Raji (cell line): ENCODE measurements at regions not wholly inside any gene's neighbourhood (a gene's known extent, or its start where the extent isn't known, plus 50 kb on each side); places are given as distances from the start of the nearest gene placed in this dataset.

Experiments used
- POLR2A ChIP-seq: IDR thresholded peaks from 2 replicates; pipeline ENCODE4 v1.6.1; 2011; ENCODE audit warnings: low read depth, low read length, control low read depth; ENCODE audit not compliant: insufficient read depth

GRCh38 chr5:124194282-124194681 lies 552.2 kb downstream of the ZNF608 start:
- TF ChIP-seq POLR2A: no peak

- no peak for TF ChIP-seq POLR2A
These were observed 553.1 kb downstream of the ZNF608 start for GRCh38 chr5:124193371-124193789.

GRCh38 chr5:124192716-124193115 lies 553.7 kb downstream of the ZNF608 start:
- no peak for TF ChIP-seq POLR2A

- TF ChIP-seq POLR2A: no peak
These were observed 560.7 kb downstream of the ZNF608 start for GRCh38 chr5:124185716-124186115.

GRCh38 chr5:124182133-124182532 lies 564.3 kb downstream of the ZNF608 start:
- TF ChIP-seq POLR2A: no peak

DNA sequence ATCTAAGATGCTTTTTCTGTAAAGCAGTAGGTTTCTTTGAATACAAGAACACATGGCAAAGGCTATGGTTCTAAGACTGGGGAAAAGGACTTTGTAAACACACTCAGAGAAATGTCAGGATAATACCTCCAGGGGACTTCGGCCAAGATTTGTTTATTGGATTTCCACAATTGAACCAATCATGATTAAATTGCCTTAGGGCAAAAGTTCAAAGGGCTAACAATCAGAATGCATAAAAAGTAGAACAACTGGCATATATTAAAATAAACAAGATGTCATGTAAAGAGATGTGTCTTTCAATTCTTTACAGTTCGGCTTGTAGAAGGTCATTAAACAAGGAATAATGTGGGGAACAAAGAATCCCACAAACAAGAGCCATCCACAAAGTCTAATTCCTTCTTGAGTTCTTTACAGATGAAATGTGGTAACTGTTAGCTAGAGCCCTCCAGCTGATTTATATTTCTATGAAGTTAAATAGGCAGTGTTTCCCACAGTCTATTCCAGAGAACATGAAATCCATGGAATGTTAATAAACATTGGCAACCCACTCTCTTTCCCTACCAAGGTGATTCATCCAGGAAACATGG lies 565.5 kb downstream of the ZNF608 start:
- no peak for TF ChIP-seq POLR2A

DNA sequence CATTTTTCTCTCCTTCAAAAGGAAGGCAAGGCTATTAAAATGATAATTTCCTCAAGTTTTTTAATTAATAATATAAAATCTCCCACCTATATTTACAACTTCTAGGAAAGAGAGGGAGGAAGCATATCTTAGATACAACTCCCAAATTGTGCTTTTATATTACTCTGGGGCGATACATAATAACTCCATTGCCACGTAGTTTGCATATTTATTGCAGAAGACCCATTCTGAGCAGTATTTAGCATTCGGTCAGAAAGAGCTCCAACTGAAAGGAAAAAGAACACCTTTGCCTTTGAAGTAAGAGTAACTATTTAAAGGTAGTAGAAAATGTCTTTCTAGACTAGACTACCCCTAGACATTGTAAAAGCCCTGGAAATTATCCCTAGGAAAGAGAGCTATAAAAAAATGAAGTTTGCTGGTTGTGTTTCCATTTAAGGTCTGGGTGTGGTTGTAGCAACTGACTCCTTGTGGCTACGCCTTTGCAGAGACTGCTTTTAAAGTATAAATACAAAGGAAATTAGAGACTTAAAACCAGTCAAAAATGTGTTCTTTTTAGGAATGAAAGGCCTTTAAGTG lies 566.1 kb downstream of the ZNF608 start:
- no peak for TF ChIP-seq POLR2A

DNA sequence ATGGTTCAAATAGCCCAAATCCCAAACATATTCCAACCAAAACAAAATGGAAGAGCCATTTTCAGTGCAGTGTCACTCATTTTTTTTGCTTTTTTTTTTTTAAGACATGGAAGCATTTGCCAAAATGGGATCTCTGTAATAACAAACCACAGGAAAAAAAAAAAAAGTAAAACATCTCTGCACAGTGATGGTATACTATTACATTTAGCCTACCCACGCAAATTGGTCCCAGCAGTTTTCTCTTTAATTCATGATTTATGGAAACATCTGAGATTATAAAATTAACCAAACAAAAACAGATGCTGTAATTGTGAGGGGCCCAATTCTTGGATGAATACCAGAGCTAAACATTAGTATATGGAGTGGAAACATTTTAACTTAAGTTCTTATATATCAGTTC lies 566.6 kb downstream of the ZNF608 start:
- TF ChIP-seq POLR2A: no peak

- no peak for TF ChIP-seq POLR2A
These were observed 568.4 kb downstream of the ZNF608 start for GRCh38 chr5:124178050-124178449.

GRCh38 chr5:124176692-124177091 lies 569.7 kb downstream of the ZNF608 start:
- no peak for TF ChIP-seq POLR2A

GRCh38 chr5:124173386-124173785 lies 573.1 kb downstream of the ZNF608 start:
- TF ChIP-seq POLR2A: no peak

GRCh38 chr5:124172389-124173003 lies 573.9 kb downstream of the ZNF608 start:
- no peak for TF ChIP-seq POLR2A

DNA sequence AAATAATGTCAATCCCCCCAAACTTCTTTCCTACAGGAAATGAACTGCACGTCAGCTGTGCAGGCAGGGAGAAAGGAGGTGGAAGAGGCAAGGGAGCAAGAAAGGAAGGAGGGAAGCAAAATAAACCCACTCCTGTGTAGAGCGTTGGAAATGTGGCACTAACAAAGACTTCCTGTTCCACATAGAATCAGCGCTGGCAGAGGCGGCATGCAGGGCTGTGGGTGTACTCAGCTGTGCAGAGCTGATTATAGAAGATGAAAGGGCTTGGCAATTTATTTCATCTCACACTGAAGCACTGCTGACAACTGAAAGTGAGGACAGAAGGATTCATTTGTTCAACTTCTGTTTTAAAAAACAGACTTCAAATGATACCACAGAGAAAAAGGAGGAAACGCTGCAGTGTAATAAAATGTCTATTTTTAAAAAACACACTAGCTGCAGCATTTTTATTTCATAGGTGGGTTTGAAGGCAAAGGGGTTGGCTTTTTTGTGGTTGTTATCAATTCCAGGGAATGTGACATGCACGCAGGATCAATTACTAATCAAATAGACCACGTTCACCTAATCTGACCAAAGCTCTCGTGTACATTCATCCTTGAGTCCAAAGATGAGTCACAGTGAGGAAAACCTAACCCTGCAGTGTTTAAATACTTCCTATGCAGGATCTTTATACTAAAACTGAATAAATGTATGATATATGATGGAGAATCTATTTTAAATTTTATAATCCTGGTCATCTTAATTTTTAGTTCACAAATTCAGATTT lies 583.5 kb downstream of the ZNF608 start:
- no peak for TF ChIP-seq POLR2A

DNA sequence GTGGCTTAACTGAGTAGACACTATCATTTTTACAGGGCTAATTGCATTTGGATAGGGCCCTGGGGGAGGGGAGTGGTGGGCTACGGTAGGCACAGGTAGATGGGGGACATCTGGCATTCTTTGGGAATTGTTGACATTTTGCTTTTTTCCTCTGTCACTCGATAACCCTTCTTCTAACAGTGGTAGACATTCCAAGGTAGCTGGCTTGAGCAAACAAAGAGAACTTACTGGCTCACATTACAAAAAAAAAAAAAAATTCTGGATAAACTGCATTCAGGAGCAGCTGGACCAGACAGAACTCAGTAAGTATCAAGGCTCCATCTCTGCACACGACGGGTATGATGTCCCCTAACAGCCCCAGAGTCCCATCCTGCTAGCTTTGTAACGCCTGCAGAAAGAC lies 585.2 kb downstream of the ZNF608 start:
- no peak for TF ChIP-seq POLR2A

DNA sequence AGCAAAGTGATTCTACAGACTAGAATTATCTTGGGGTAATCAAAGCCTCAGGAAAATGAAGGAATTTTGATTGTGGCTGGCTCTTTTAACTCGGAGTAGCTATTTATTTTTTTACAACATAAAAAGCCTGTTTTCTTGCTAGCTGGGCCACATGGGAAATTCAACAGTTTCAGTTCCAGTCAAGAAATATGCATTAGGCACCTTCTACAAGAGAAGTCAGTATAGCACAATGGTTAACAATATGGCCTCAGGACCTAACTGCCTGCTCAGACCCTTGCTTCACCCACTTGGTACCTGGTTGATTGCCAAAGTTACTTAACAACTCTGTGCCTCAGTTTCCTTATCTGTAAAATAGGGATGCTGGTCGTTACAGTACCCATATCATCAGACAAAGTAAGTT lies 586.2 kb downstream of the ZNF608 start:
- TF ChIP-seq POLR2A: no peak

- TF ChIP-seq POLR2A: no peak
These were observed 589.1 kb downstream of the ZNF608 start for GRCh38 chr5:124157320-124157719.
